Lung (tissue), 11 donors: ENCODE measurements at regions not wholly inside any gene's neighbourhood (a gene's known extent, or its start where the extent isn't known, plus 50 kb on each side); places are given as distances from the start of the nearest gene placed in this dataset.

Experiments used
- ATAC-seq: fragments of 200-7000 bp; cut with Tn5 transposase; one replicate; pipeline ENCODE4 v1.9.1; 2020; ENCODE audit warnings: moderate number of reproducible peaks; ENCODE audit not compliant: insufficient read depth, low FRiP score
- DNase-seq, 3 donors: peaks; one replicate each; pipeline ENCODE4 v3.0.0-alpha.2; 2013 to 2017
- H3K27ac ChIP-seq, 2 donors: one replicate each; pipeline ENCODE4 v1.5.1; 2013; ENCODE audit warnings: mild to moderate bottlenecking in 2 of 2, moderate library complexity in 2 of 2, control low read depth in 1 of 2, inconsistent platforms in 1 of 2, low read depth in 1 of 2, low read length in 1 of 2
- H3K27me3 ChIP-seq, 3 donors: one replicate each; pipeline ENCODE4 v1.5.1; 2013; ENCODE audit warnings: low read length in 2 of 3; ENCODE audit not compliant: control insufficient read depth in 3 of 3, insufficient read depth in 3 of 3
- H3K36me3 ChIP-seq, 4 donors: one replicate each; pipeline ENCODE4 v1.5.1; 2013; ENCODE audit warnings: low read length in 4 of 4, mild to moderate bottlenecking in 1 of 4, moderate library complexity in 1 of 4; ENCODE audit not compliant: control insufficient read depth in 4 of 4, insufficient read depth in 4 of 4
- H3K4me1 ChIP-seq, 5 donors: one replicate each; pipeline ENCODE4 v1.5.1; 2013; ENCODE audit warnings: low read length in 5 of 5, mild to moderate bottlenecking in 2 of 5, moderate library complexity in 1 of 5; ENCODE audit not compliant: control insufficient read depth in 5 of 5, insufficient read depth in 5 of 5
- H3K4me3 ChIP-seq: one replicate; pipeline ENCODE4 v1.5.1; 2013; ENCODE audit warnings: mild to moderate bottlenecking, control low read depth, moderate library complexity
- H3K9ac ChIP-seq, 2 donors: one replicate each; pipeline ENCODE4 v1.5.1; 2013; ENCODE audit warnings: low read length in 2 of 2, control low read depth in 1 of 2; ENCODE audit not compliant: insufficient read depth in 1 of 2
- H3K9me3 ChIP-seq, 4 donors: one replicate each; pipeline ENCODE4 v1.5.1; 2013; ENCODE audit warnings: low read length in 3 of 4, mild to moderate bottlenecking in 1 of 4, moderate library complexity in 1 of 4; ENCODE audit not compliant: control insufficient read depth in 4 of 4, insufficient read depth in 3 of 4
- WGBS, 2 donors: extraction: QIAGEN DNeasy Blood & Tissue Kit; methylation state at CpG; one replicate each; pipeline ENCODE4 v1.1.7; 2013; 5-methylcytosine and 5-hydroxymethylcytosine counted together
- TF ChIP-seq, protein P1 (sequence below): IDR thresholded peaks from 2 replicates; pipeline ENCODE4 v1.5.1; 2012; ENCODE audit warnings: mild to moderate bottlenecking; ENCODE audit errors: control extremely low read depth, extremely low read depth
- donor health status: control.
- donor health status: control.
- donor health status: Bipolar disorder and iron deficiency.
- donor health status: healthy.
- donor health status: DM: yes; HTN: yes; CAD: no.

DNA sequence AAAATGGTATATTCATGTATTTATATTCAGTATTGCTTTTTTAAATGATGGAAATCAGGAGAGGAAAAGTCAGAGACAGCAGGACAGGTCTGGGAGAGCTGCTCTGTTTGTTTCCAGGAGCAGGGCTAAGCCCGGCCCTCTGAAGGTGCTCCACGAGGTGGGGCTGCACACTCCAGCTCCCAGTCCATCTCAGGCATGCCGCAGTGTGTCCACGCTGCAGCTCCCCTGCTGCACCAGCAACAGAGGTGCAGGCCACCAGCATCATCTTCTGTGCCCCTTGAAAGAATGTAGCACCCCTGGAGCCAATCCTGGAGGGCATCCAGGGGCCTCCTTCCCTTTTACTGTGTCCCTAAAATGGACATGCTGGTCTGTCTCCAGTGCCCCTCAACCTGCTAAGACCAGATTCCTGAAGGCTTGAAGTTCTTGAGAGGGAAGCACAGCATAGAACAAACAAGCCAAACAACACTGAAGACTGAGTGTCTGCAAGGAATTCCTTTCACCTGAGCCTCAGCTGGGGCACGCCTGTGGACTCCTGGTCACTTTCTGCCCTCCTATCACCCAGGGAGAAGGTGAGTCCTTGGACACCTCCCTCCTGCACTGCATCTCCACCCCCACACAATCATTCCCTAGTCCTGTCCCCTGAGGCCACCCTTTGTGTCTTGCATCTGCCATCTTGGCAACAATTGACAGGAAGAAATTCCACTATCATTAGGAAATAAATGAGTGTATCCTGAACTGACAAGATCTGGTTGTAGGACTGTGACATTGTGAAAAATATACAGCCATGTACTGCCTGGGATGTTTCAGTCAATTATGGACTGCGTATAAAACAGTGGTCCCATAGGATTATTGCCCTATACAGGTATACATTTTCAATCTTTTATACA lies 100.5 kb downstream of the CXCL12 start:
- H3K9me3 ChIP-seq = peaks cover 0 to 2% (median 0%) of the 10 kb centered on the region in 4 donors
- no peaks in the 10 kb centered on the region for H3K36me3 ChIP-seq
- no peak for ATAC-seq
- peaks cover 0 to 8% (median 2%) of the 10 kb centered on the region in 5 donors for H3K4me1 ChIP-seq
- DNase-seq = no peak
- no peak overlapping the region for H3K9ac ChIP-seq
- no peaks in the 10 kb centered on the region for H3K27me3 ChIP-seq
- H3K27ac ChIP-seq = no peak overlapping the region
- 69 to 87% methylated on average over 6 of the region's 6 CpGs for WGBS, 2 donors
- no peak overlapping the region for H3K4me3 ChIP-seq
- TF ChIP-seq, protein P1, sequence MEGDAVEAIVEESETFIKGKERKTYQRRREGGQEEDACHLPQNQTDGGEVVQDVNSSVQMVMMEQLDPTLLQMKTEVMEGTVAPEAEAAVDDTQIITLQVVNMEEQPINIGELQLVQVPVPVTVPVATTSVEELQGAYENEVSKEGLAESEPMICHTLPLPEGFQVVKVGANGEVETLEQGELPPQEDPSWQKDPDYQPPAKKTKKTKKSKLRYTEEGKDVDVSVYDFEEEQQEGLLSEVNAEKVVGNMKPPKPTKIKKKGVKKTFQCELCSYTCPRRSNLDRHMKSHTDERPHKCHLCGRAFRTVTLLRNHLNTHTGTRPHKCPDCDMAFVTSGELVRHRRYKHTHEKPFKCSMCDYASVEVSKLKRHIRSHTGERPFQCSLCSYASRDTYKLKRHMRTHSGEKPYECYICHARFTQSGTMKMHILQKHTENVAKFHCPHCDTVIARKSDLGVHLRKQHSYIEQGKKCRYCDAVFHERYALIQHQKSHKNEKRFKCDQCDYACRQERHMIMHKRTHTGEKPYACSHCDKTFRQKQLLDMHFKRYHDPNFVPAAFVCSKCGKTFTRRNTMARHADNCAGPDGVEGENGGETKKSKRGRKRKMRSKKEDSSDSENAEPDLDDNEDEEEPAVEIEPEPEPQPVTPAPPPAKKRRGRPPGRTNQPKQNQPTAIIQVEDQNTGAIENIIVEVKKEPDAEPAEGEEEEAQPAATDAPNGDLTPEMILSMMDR = no peak

GRCh38 chr10:44282626-44283300 lies 102.1 kb downstream of the CXCL12 start:
- TF ChIP-seq, protein P1 = no peak
- WGBS, 2 donors = 83 to 84% methylated on average over 5 of the region's 5 CpGs

GRCh38 chr10:44281662-44282061 lies 103.2 kb downstream of the CXCL12 start:
- 89 to 95% methylated on average over 3 to 5 of the region's 5 CpGs for WGBS, 2 donors

More at GRCh38 chr10:44282626-44283300, 102.1 kb downstream of the CXCL12 start:
- Histone ChIP-seq H3K9ac (no peak overlapping the region), H3K27me3 (no peaks in the 10 kb centered on the region), H3K36me3 (no peaks in the 10 kb centered on the region), H3K27ac (no peak overlapping the region), H3K4me1 (peaks cover 0 to 4% (median 0%) of the 10 kb centered on the region in 5 donors), H3K9me3 (peaks cover 0 to 2% (median 0%) of the 10 kb centered on the region in 4 donors), H3K4me3 (no peak overlapping the region)
- no peak for DNase-seq
- no peak for ATAC-seq

More at GRCh38 chr10:44281662-44282061, 103.2 kb downstream of the CXCL12 start:
- TF ChIP-seq, protein P1 = no peak
- no peak overlapping the region for H3K27ac ChIP-seq
- peaks cover 0 to 4% (median 0%) of the 10 kb centered on the region in 5 donors for H3K4me1 ChIP-seq
- DNase-seq (no peak), ATAC-seq (no peak)
- no peak overlapping the region for H3K4me3 ChIP-seq
- H3K9me3 ChIP-seq = peaks cover 0 to 2% (median 0%) of the 10 kb centered on the region in 4 donors
- no peaks in the 10 kb centered on the region for H3K36me3 ChIP-seq
- no peaks in the 10 kb centered on the region for H3K27me3 ChIP-seq
- H3K9ac ChIP-seq = no peak overlapping the region
